H1 (cell line): ENCODE measurements at regions not wholly inside any gene's neighbourhood (a gene's known extent, or its start where the extent isn't known, plus 50 kb on each side); places are given as distances from the start of the nearest gene placed in this dataset.

Source experiments
- CTCF ChIA-PET: fragments of 300-600 bp; sonication (Branson Sonifier 250); formaldehyde crosslinking; loops from one replicate; lab custom pipeline; 2021; ENCODE audit not compliant: partially characterized antibody; lab: Charles Lee
- POLR2A ChIA-PET: fragments of 300-600 bp; sonication (Branson Sonifier 250); formaldehyde crosslinking; loops from one replicate; lab custom pipeline; 2021; ENCODE audit warnings: inconsistent platforms; ENCODE audit not compliant: partially characterized antibody; lab: Charles Lee
- DNase-seq, 2 experiments: peaks; one replicate each; pipeline versions ENCODE4 v3.0.0 to v3.0.0-alpha.2; 2010 to 2022; ENCODE audit warnings: low spot score in 2 of 2, low read depth in 1 of 2, mixed read lengths in 1 of 2
- FAIRE-seq: peaks from 2 replicates; lab custom pipeline; 2011; peaks lifted over from hg19 to GRCh38; lab: Jason Lieb, UNC
- H2AFZ ChIP-seq: 2 replicates; pipeline ENCODE4 v1.8.1; 2012; ENCODE audit warnings: low read length, inconsistent platforms
- H2AK5ac ChIP-seq: 2 replicates; pipeline ENCODE4 v1.6.1; 2013; ENCODE audit warnings: low read depth, low read length
- H2BK120ac ChIP-seq: replicated peaks from 2 replicates; pipeline ENCODE3; 2013; ENCODE audit warnings: low read depth, low read length, inconsistent platforms
- H2BK12ac ChIP-seq: 2 replicates; pipeline ENCODE4 v1.6.1; 2013; ENCODE audit warnings: low read depth, low read length
- H2BK15ac ChIP-seq: 2 replicates; pipeline ENCODE4 v1.6.1; 2013; ENCODE audit warnings: low read length
- H2BK20ac ChIP-seq: 2 replicates; pipeline ENCODE4 v1.6.1; 2013; ENCODE audit warnings: low read length
- H2BK5ac ChIP-seq: 2 replicates; pipeline ENCODE4 v1.6.1; 2013; ENCODE audit warnings: low read depth, low read length
- H3K14ac ChIP-seq: 2 replicates; pipeline ENCODE4 v1.6.1; 2013; ENCODE audit warnings: inconsistent platforms; ENCODE audit not compliant: insufficient read length
- H3K18ac ChIP-seq: 2 replicates; pipeline ENCODE4 v1.6.1; 2013; ENCODE audit warnings: low read length; ENCODE audit errors: extremely low read depth
- H3K23ac ChIP-seq: 2 replicates; pipeline ENCODE4 v1.6.1; 2013; ENCODE audit warnings: inconsistent platforms; ENCODE audit not compliant: insufficient read length
- H3K23me2 ChIP-seq: 2 replicates; pipeline ENCODE4 v1.6.1; 2013; ENCODE audit warnings: low read depth, low read length
- H3K27ac ChIP-seq: 2 replicates; pipeline ENCODE4 v1.6.1; 2011; ENCODE audit warnings: low read depth, low read length, inconsistent platforms
- H3K27me3 ChIP-seq, 4 experiments: replicated peaks in 1 of 4; 1 replicate in 1 of 4; 2 replicates in 3 of 4; pipeline versions ENCODE4 v1.6.1 to v1.8.1; 2011 to 2013; ENCODE audit warnings: low read length in 3 of 4, mild to moderate bottlenecking in 3 of 4, inconsistent platforms in 2 of 4, mixed read lengths in 2 of 4, moderate library complexity in 1 of 4; ENCODE audit not compliant: control insufficient read depth in 3 of 4, insufficient read depth in 3 of 4; ENCODE audit errors: extremely low read depth in 1 of 4
- H3K36me3 ChIP-seq, 4 experiments: 2 replicates each; pipeline versions ENCODE4 v1.6.1 to v1.8.1; 2011 to 2013; ENCODE audit warnings: mild to moderate bottlenecking in 4 of 4, low read length in 3 of 4, moderate library complexity in 2 of 4, control low read depth in 1 of 4, inconsistent platforms in 1 of 4; ENCODE audit not compliant: insufficient read depth in 4 of 4, control insufficient read depth in 2 of 4
- H3K4ac ChIP-seq: replicated peaks from 2 replicates; pipeline ENCODE3; 2013; ENCODE audit warnings: low read length, low read depth, mixed read lengths, inconsistent platforms; ENCODE audit not compliant: insufficient read length
- H3K4me1 ChIP-seq, 4 experiments: replicated peaks in 1 of 4; 1 replicate in 1 of 4; 2 replicates in 3 of 4; pipeline versions ENCODE4 v1.6.1 to v1.8.1; 2011 to 2013; ENCODE audit warnings: low read length in 3 of 4, inconsistent platforms in 2 of 4, mixed read lengths in 1 of 4; ENCODE audit not compliant: insufficient read depth in 4 of 4, control insufficient read depth in 3 of 4
- H3K4me2 ChIP-seq, 2 experiments: 2 replicates each; pipeline versions ENCODE4 v1.6.1 to v1.8.1; 2011 to 2013; ENCODE audit warnings: low read depth in 2 of 2, low read length in 2 of 2, control low read depth in 1 of 2, inconsistent platforms in 1 of 2, mild to moderate bottlenecking in 1 of 2; ENCODE audit not compliant: insufficient read depth in 1 of 2
- H3K4me3 ChIP-seq, 4 experiments: fragments of 200-600, 300-600 bp in 1 of 4; sonication (generic), shearing (Covaris generic), sonication (Bioruptor Twin) in 1 of 4; 2 replicates each; pipeline versions ENCODE4 v1.5.1 to v1.8.1; 2011 to 2016; ENCODE audit warnings: low read length in 4 of 4, low read depth in 3 of 4, control low read depth in 2 of 4, inconsistent platforms in 2 of 4, mild to moderate bottlenecking in 2 of 4, mixed read lengths in 1 of 4, moderate library complexity in 1 of 4; ENCODE audit not compliant: insufficient read depth in 2 of 4; ENCODE audit errors: extremely low read depth in 1 of 4
- H3K56ac ChIP-seq: replicated peaks from 2 replicates; pipeline ENCODE3; 2013; ENCODE audit warnings: low read depth, mild to moderate bottlenecking, mixed read lengths, low read length, inconsistent platforms; ENCODE audit not compliant: insufficient read length
- H3K79me1 ChIP-seq: 2 replicates; pipeline ENCODE4 v1.6.1; 2013; ENCODE audit warnings: low read depth, low read length, control low read depth
- H3K79me2 ChIP-seq, 2 experiments: 2 replicates each; pipeline versions ENCODE4 v1.6.1 to v1.8.1; 2012 to 2013; ENCODE audit warnings: low read length in 2 of 2, mild to moderate bottlenecking in 2 of 2, inconsistent platforms in 1 of 2; ENCODE audit not compliant: insufficient read depth in 2 of 2, control insufficient read depth in 1 of 2
- H3K9ac ChIP-seq, 4 experiments: replicated peaks in 1 of 4; 1 replicate in 1 of 4; 2 replicates in 3 of 4; pipeline versions ENCODE4 v1.6.1 to v1.8.1; 2011 to 2013; ENCODE audit warnings: low read depth in 3 of 4, low read length in 3 of 4, control low read depth in 2 of 4, mild to moderate bottlenecking in 2 of 4, moderate library complexity in 2 of 4, inconsistent platforms in 1 of 4; ENCODE audit errors: extremely low read depth in 1 of 4
- H3K9me3 ChIP-seq, 2 experiments: 2 replicates each; pipeline versions ENCODE4 v1.6.1 to v1.8.1; 2012 to 2013; ENCODE audit warnings: mild to moderate bottlenecking in 2 of 2, moderate library complexity in 2 of 2, control low read depth in 1 of 2, inconsistent platforms in 1 of 2, low read depth in 1 of 2, low read length in 1 of 2, mixed read lengths in 1 of 2; ENCODE audit not compliant: insufficient read depth in 2 of 2
- H4K20me1 ChIP-seq, 2 experiments: replicated peaks in 1 of 2; 2 replicates each; pipeline versions ENCODE3 to v1.8.1; 2011 to 2013; ENCODE audit warnings: inconsistent platforms in 2 of 2, low read length in 2 of 2, mild to moderate bottlenecking in 1 of 2; ENCODE audit not compliant: insufficient read depth in 2 of 2, control insufficient read depth in 1 of 2
- H4K5ac ChIP-seq: 2 replicates; pipeline ENCODE4 v1.6.1; 2013; ENCODE audit warnings: low read length, low read depth, mixed read lengths, inconsistent platforms; ENCODE audit not compliant: insufficient read length
- H4K8ac ChIP-seq: 2 replicates; pipeline ENCODE4 v1.8.0; 2013; ENCODE audit warnings: mild to moderate bottlenecking, moderate library complexity, low read length, inconsistent platforms; ENCODE audit not compliant: insufficient read depth; ENCODE audit errors: extremely low read depth
- H4K91ac ChIP-seq: replicated peaks from 2 replicates; pipeline ENCODE3; 2013; ENCODE audit warnings: low read length, mixed read lengths, inconsistent platforms; ENCODE audit not compliant: insufficient read length
- ASH2L ChIP-seq: fragments of 200-600, 300-600 bp; sonication (generic); IDR thresholded peaks from one replicate; pipeline ENCODE4 v1.7.1; 2017; ENCODE audit warnings: low read length
- ATF3 ChIP-seq: IDR thresholded peaks from 2 replicates; pipeline ENCODE4 v1.6.1; 2011; ENCODE audit warnings: low read depth, mild to moderate bottlenecking, low read length; ENCODE audit not compliant: insufficient read depth
- BCL11A ChIP-seq, 2 experiments: IDR thresholded peaks; one replicate each; pipeline ENCODE4 v1.6.1; 2011; ENCODE audit warnings: low read depth in 2 of 2, low read length in 2 of 2, mild to moderate bottlenecking in 2 of 2
- CBX5 ChIP-seq: fragments of 300-800, 300-1000 bp; sonication (generic); IDR thresholded peaks from 2 replicates; pipeline ENCODE4 v1.7.1; 2016; ENCODE audit warnings: antibody characterized with exemption, low read length, low read depth
- EGR1 ChIP-seq: IDR thresholded peaks from 2 replicates; pipeline ENCODE4 v1.6.1; 2011; ENCODE audit warnings: low read depth, low read length, borderline replicate concordance
- HDAC2 ChIP-seq, 2 experiments: fragments of 300-600 bp in 1 of 2; sonication (generic) in 1 of 2; IDR thresholded peaks; 2 replicates each; pipeline ENCODE4 v1.6.1; 2011 to 2012; ENCODE audit warnings: low read depth in 2 of 2, low read length in 2 of 2, mild to moderate bottlenecking in 2 of 2, moderate library complexity in 2 of 2, borderline replicate concordance in 1 of 2, inconsistent platforms in 1 of 2
- JUND ChIP-seq: IDR thresholded peaks from 2 replicates; pipeline ENCODE4 v1.6.1; 2011; ENCODE audit warnings: mild to moderate bottlenecking, improper control_type of control experiment, low read length
- KDM1A ChIP-seq: fragments of 200-600, 300-600 bp; sonication (generic); IDR thresholded peaks from 2 replicates; pipeline ENCODE4 v1.7.1; 2016; ENCODE audit warnings: mild to moderate bottlenecking, low read length, borderline replicate concordance
- MAX ChIP-seq: IDR thresholded peaks from 2 replicates; pipeline ENCODE4 v1.6.1; 2012; ENCODE audit warnings: inconsistent platforms
- POLR2A ChIP-seq, 2 experiments: IDR thresholded peaks; 1 replicate in 1 of 2; 2 replicates in 1 of 2; pipeline ENCODE4 v1.6.1; 2011; ENCODE audit warnings: low read depth in 2 of 2, low read length in 2 of 2, mild to moderate bottlenecking in 2 of 2; ENCODE audit errors: control extremely low read depth in 1 of 2
- RXRA ChIP-seq: IDR thresholded peaks from 2 replicates; pipeline ENCODE4 v1.6.1; 2011; ENCODE audit warnings: low read depth, mild to moderate bottlenecking, low read length, moderate library complexity; ENCODE audit not compliant: insufficient read depth
- SP2 ChIP-seq: IDR thresholded peaks from 2 replicates; pipeline ENCODE4 v1.6.1; 2012; ENCODE audit warnings: mild to moderate bottlenecking, low read length, inconsistent platforms
- SP4 ChIP-seq: IDR thresholded peaks from 2 replicates; pipeline ENCODE4 v1.6.1; 2012; ENCODE audit warnings: low read length, inconsistent platforms
- TBP ChIP-seq: IDR thresholded peaks from 2 replicates; pipeline ENCODE4 v1.6.1; 2011; ENCODE audit warnings: low read depth, low read length, improper control_type of control experiment
- YY1 ChIP-seq: IDR thresholded peaks from 2 replicates; pipeline ENCODE4 v1.6.1; 2011; ENCODE audit warnings: low read depth, mild to moderate bottlenecking, low read length
- WGBS, 2 experiments: shearing (Covaris generic) in 1 of 2; methylation state at CpG; one replicate each; pipeline versions ENCODE4 v1.1.6 to v1.1.7; 2013 to 2015; ENCODE audit warnings: low lambda C conversion rate in 2 of 2, mixed read lengths in 2 of 2, inconsistent platforms in 1 of 2, low coverage in 1 of 2, missing lambda C conversion rate in 1 of 2; ENCODE audit not compliant: insufficient replicate concordance in 2 of 2, insufficient coverage in 1 of 2, insufficient read length in 1 of 2; ENCODE audit errors: extremely low coverage in 1 of 2, missing lambda C conversion rate in 1 of 2; 5-methylcytosine and 5-hydroxymethylcytosine counted together

- Histone ChIP-seq H3K4me1 (no peaks in the 10 kb centered on the region), H3K27me3 (no peaks in the 10 kb centered on the region), H3K9ac (no peak overlapping the region), H2BK15ac (no peak overlapping the region), H4K20me1 (no peaks in the 10 kb centered on the region), H3K4me2 (no peak overlapping the region), H3K4ac (no peak overlapping the region), H2BK20ac (no peak overlapping the region), H2BK5ac (no peak overlapping the region), H3K9me3 (no peaks in the 10 kb centered on the region), H3K23me2 (no peaks in the 10 kb centered on the region), H3K27ac (no peak overlapping the region), H3K79me2 (no peaks in the 10 kb centered on the region), H4K8ac (no peak overlapping the region), H4K5ac (no peak overlapping the region), H3K79me1 (no peaks in the 10 kb centered on the region), H3K14ac (no peak overlapping the region), H3K18ac (no peak overlapping the region), H3K4me3 (no peak overlapping the region), H2BK120ac (no peak overlapping the region), H4K91ac (no peak overlapping the region), H3K36me3 (no peaks in the 10 kb centered on the region), H3K56ac (no peak overlapping the region), H2BK12ac (no peak overlapping the region), H2AK5ac (no peak overlapping the region), H2AFZ (no peak overlapping the region), H3K23ac (no peak overlapping the region)
- CTCF ChIA-PET: no interaction called here
- TF ChIP-seq MAX: no peak
- TF ChIP-seq EGR1: no peak
- no peak for TF ChIP-seq YY1
- no peak for TF ChIP-seq ATF3
- no peak for TF ChIP-seq SP4
- TF ChIP-seq ASH2L: no peak
- no peak for TF ChIP-seq HDAC2 (IDR thresholded peaks at IDR 0.05; ENCODE audit: borderline replicate concordance in 1 of 2, low read depth in 2 of 2, low read length in 2 of 2)
- TF ChIP-seq BCL11A (IDR thresholded peaks at IDR 0.05; ENCODE audit: low read depth in 2 of 2, low read length in 2 of 2): no peak
- TF ChIP-seq SP2: no peak
- TF ChIP-seq KDM1A: no peak
- TF ChIP-seq RXRA: no peak
- no peak for TF ChIP-seq TBP
- no peak for TF ChIP-seq POLR2A (IDR thresholded peaks at IDR 0.05; ENCODE audit: control extremely low read depth in 1 of 2, low read depth in 2 of 2, low read length in 2 of 2)
- no peak for TF ChIP-seq CBX5
- no peak for TF ChIP-seq JUND
- WGBS, 2 experiments: 89% methylated on average over 2 of the region's 2 CpGs; no CpG with 5 or more reads in 1 of the 2 experiments
- DNase-seq: no peak
- POLR2A ChIA-PET: no interaction called here
- FAIRE-seq: no peak
Observed at GRCh38 chr3:105948101-105948500, 79.3 kb upstream of the CBLB start.
